OCI-LY3 (cell line): ENCODE measurements at regions not wholly inside any gene's neighbourhood (a gene's known extent, or its start where the extent isn't known, plus 50 kb on each side); places are given as distances from the start of the nearest gene placed in this dataset.

Source experiments
- EZH2phosphoT487 ChIP-seq: fragments of 200-600 bp; shearing (Covaris generic); IDR thresholded peaks from 2 replicates; pipeline ENCODE4 v1.6.1; 2018; ENCODE audit warnings: antibody characterized with exemption, mixed run types, low read depth
- TF ChIP-seq, protein P1 (sequence below): fragments of 200-600, 300-600 bp; sonication (generic); IDR thresholded peaks from 2 replicates; pipeline ENCODE4 v1.5.1; 2014; ENCODE audit warnings: antibody characterized with exemption, low read length, low read depth

DNA sequence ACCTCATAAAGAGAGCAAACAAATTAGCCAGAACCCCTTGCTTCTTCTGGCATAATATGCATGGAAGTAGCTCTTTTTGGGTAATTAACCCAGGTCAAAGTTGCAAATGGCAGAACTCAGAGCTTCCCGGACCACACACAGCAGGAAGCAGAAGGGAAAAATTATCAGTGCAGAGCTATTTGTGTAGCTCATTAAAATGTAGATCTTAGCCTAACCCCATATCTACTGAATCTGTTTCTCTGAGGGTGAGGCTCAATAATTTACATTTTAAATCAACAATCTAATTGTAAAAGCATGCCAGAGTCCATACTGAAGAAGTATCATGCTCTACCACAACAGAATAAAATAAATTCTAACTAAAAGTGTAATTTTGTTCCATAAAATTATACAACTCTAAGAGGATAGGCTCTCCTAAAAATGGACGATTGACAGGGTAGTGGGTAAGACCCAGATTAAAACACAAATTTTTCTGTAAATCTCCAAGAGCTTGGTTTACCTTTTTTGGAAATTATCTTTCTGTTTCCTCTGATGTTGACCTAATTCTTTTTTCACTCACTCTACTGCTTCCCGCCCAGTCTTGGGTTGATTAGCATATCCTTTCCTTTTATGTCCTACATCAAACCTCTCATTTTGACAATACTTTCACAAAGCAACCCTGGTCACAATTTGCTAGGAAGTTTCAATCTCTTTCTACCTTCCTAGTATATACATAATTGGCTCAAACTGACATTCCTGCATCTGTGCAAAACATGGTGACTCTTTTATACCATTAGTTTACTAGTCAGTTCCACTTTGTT is 213.3 kb upstream of the SLC16A7 start:
- TF ChIP-seq, protein P1, sequence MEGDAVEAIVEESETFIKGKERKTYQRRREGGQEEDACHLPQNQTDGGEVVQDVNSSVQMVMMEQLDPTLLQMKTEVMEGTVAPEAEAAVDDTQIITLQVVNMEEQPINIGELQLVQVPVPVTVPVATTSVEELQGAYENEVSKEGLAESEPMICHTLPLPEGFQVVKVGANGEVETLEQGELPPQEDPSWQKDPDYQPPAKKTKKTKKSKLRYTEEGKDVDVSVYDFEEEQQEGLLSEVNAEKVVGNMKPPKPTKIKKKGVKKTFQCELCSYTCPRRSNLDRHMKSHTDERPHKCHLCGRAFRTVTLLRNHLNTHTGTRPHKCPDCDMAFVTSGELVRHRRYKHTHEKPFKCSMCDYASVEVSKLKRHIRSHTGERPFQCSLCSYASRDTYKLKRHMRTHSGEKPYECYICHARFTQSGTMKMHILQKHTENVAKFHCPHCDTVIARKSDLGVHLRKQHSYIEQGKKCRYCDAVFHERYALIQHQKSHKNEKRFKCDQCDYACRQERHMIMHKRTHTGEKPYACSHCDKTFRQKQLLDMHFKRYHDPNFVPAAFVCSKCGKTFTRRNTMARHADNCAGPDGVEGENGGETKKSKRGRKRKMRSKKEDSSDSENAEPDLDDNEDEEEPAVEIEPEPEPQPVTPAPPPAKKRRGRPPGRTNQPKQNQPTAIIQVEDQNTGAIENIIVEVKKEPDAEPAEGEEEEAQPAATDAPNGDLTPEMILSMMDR, result no peak
- no peak for TF ChIP-seq EZH2phosphoT487
